ENCODE measurements at regions not wholly inside any gene's neighbourhood (a gene's known extent, or its start where the extent isn't known, plus 50 kb on each side); places are given as distances from the start of the nearest gene placed in this dataset.

- Histone ChIP-seq H3K27ac (no peak overlapping the region), H3K79me2 (ENCODE audit: insufficient read depth, low read depth) (no peaks in the 10 kb centered on the region), H3K36me3 (ENCODE audit: insufficient read depth) (no peaks in the 10 kb centered on the region), H3K4me3 (IDR thresholded peaks at IDR 0.05; ENCODE audit: insufficient read depth, low read depth, low read length) (no peak overlapping the region), H2AFZ (ENCODE audit: low read depth) (no peak overlapping the region), H3K4me2 (no peak overlapping the region), H3K9ac (no peak overlapping the region), H4K20me1 (ENCODE audit: insufficient read depth) (no peaks in the 10 kb centered on the region), H3K4me1 (ENCODE audit: low read depth, poor library complexity, severe bottlenecking) (no peaks in the 10 kb centered on the region), H3K27me3 (ENCODE audit: insufficient read depth, low read depth) (no peaks in the 10 kb centered on the region)
- TF ChIP-seq, protein P1, sequence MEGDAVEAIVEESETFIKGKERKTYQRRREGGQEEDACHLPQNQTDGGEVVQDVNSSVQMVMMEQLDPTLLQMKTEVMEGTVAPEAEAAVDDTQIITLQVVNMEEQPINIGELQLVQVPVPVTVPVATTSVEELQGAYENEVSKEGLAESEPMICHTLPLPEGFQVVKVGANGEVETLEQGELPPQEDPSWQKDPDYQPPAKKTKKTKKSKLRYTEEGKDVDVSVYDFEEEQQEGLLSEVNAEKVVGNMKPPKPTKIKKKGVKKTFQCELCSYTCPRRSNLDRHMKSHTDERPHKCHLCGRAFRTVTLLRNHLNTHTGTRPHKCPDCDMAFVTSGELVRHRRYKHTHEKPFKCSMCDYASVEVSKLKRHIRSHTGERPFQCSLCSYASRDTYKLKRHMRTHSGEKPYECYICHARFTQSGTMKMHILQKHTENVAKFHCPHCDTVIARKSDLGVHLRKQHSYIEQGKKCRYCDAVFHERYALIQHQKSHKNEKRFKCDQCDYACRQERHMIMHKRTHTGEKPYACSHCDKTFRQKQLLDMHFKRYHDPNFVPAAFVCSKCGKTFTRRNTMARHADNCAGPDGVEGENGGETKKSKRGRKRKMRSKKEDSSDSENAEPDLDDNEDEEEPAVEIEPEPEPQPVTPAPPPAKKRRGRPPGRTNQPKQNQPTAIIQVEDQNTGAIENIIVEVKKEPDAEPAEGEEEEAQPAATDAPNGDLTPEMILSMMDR (conservative IDR thresholded peaks at IDR 0.05; ENCODE audit: low read depth, low read length): no peak
Measured at GRCh38 chr2:223530811-223531210, 71.3 kb downstream of the SCG2 start.

DNA sequence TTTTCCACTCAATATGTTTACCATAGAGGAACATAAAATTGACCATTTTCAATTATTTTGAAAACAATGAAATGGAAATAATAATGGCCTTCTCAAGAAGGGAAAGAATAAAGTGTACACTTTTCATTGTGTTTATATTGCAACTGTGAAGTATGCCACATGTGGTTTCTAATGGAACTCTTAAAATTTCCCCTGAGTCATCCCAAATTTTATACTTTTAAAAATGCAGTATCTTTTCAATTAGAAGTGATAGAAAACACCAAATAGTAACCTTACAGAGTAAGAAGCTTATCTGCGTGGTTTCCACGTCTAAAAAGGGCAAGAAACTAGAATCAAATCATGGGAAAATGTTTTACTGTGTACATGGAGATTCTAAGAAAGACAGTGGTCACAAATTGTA is 70.0 kb downstream of the SCG2 start:
- no peaks in the 10 kb centered on the region for H4K20me1 ChIP-seq (ENCODE audit: insufficient read depth)
- H2AFZ ChIP-seq (ENCODE audit: low read depth): no peak overlapping the region
- TF ChIP-seq, protein P1 (conservative IDR thresholded peaks at IDR 0.05; ENCODE audit: low read depth, low read length): no peak
- H3K79me2 ChIP-seq (ENCODE audit: insufficient read depth, low read depth): no peaks in the 10 kb centered on the region
- no peaks in the 10 kb centered on the region for H3K36me3 ChIP-seq (ENCODE audit: insufficient read depth)
- no peak overlapping the region for H3K4me3 ChIP-seq (IDR thresholded peaks at IDR 0.05; ENCODE audit: insufficient read depth, low read depth, low read length)
- H3K27me3 ChIP-seq (ENCODE audit: insufficient read depth, low read depth): no peaks in the 10 kb centered on the region
- H3K4me2 ChIP-seq: no peak overlapping the region
- no peaks in the 10 kb centered on the region for H3K4me1 ChIP-seq (ENCODE audit: low read depth, poor library complexity, severe bottlenecking)
- no peak overlapping the region for H3K9ac ChIP-seq
- no peak overlapping the region for H3K27ac ChIP-seq

DNA sequence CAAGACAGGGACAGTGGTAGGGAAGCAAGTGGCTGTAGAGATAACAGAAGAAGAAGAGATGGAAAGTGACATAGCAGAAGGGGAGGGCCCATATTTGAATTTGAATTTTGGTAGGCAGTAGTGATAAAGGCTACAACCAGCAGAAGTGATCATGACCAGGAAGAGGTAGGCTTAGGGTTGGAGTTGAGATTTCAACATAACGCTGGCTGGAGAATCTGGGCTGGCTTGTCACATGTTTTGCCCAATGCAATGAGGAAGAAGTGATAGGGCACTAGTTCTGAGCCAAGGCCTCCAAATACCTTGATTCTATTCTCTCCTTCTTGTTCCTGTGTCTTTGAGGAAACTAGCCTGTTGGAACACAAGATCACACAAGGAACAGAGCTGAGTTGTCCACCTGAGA is 69.4 kb downstream of the SCG2 start:
- Histone ChIP-seq H3K4me1 (ENCODE audit: low read depth, poor library complexity, severe bottlenecking) (no peaks in the 10 kb centered on the region), H3K36me3 (ENCODE audit: insufficient read depth) (no peaks in the 10 kb centered on the region), H3K4me3 (IDR thresholded peaks at IDR 0.05; ENCODE audit: insufficient read depth, low read depth, low read length) (no peak overlapping the region), H3K27ac (no peak overlapping the region), H4K20me1 (ENCODE audit: insufficient read depth) (no peaks in the 10 kb centered on the region), H2AFZ (ENCODE audit: low read depth) (no peak overlapping the region), H3K27me3 (ENCODE audit: insufficient read depth, low read depth) (no peaks in the 10 kb centered on the region), H3K9ac (no peak overlapping the region), H3K79me2 (ENCODE audit: insufficient read depth, low read depth) (no peaks in the 10 kb centered on the region), H3K4me2 (no peak overlapping the region)
- TF ChIP-seq, protein P1 (conservative IDR thresholded peaks at IDR 0.05; ENCODE audit: low read depth, low read length): no peak

DNA sequence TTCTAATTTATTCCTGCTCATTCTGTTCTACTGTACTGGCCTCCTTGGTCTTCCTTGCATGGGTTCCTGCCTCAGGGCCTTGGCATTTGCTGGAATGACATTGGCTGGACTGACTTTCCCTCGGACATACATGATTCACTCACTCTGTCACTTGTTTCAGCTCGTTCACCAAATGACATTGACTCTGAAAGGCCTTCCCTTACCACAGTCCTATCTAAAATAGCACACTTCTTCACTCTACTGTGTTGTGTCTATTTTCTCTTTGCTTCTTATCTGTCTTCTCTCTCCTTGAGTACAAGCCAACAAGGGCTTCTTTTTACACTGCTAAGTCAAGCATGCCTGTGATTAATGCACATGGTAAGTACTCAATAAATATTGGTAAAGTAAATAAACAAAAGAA is 65.6 kb downstream of the SCG2 start:
- Histone ChIP-seq H3K36me3 (ENCODE audit: insufficient read depth) (no peaks in the 10 kb centered on the region), H3K27me3 (ENCODE audit: insufficient read depth, low read depth) (no peaks in the 10 kb centered on the region), H3K27ac (no peak overlapping the region), H3K9ac (no peak overlapping the region), H3K79me2 (ENCODE audit: insufficient read depth, low read depth) (no peaks in the 10 kb centered on the region), H2AFZ (ENCODE audit: low read depth) (no peak overlapping the region), H3K4me1 (ENCODE audit: low read depth, poor library complexity, severe bottlenecking) (peaks cover 5% of the 10 kb centered on the region), H3K4me3 (IDR thresholded peaks at IDR 0.05; ENCODE audit: insufficient read depth, low read depth, low read length) (no peak overlapping the region), H3K4me2 (no peak overlapping the region), H4K20me1 (ENCODE audit: insufficient read depth) (no peaks in the 10 kb centered on the region)
- TF ChIP-seq, protein P1 (conservative IDR thresholded peaks at IDR 0.05; ENCODE audit: low read depth, low read length): no peak

Measured in KMS-11 (cell line).